ENCODE measurements at regions not wholly inside any gene's neighbourhood (a gene's known extent, or its start where the extent isn't known, plus 50 kb on each side); places are given as distances from the start of the nearest gene placed in this dataset.
"Not testable (repeated sequence)": the region's sequence is repeated elsewhere in the genome, so short reads cannot be mapped to it uniquely, and the experiment has no call there.

DNA sequence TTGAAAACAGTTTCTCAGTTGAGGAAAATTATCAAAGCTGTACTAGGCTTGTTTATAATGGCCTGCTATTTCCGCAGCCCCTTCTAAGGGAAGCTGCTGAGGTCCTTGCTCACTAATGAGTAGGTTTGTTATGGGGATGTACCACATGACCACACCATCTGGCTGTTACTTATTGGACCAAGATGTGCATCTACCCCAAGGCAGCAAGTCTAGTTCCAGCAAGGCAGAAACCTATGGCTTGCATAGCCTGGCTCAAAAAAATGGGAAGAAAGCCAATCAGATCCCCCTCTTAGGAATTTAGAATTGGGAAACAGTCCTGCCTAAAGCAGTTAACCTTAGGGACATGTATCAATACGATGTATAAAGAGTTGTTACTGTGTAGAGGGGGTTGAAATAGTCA, 186.5 kb upstream of the SPRY2 start:
- TF ChIP-seq EP300 (conservative IDR thresholded peaks at IDR 0.05; ENCODE audit: poor library complexity, severe bottlenecking) (no peak), POLR2AphosphoS5 (IDR thresholded peaks at IDR 0.05) (no peak), TAF1 (IDR thresholded peaks at IDR 0.05; ENCODE audit: low read depth) (no peak), MXI1 (conservative IDR thresholded peaks at IDR 0.05; ENCODE audit: poor library complexity, severe bottlenecking) (no peak), RAD21 (conservative IDR thresholded peaks at IDR 0.05) (no peak), SMC3 (conservative IDR thresholded peaks at IDR 0.05; ENCODE audit: poor library complexity) (no peak)
- no peaks in the 10 kb centered on the region for H3K9me2 ChIP-seq (ENCODE audit: insufficient read depth, low read length)
- H3K79me2 ChIP-seq (replicated peaks; ENCODE audit: insufficient read depth, low read length): no peaks in the 10 kb centered on the region
- no peaks in the 10 kb centered on the region for H4K20me1 ChIP-seq (ENCODE audit: insufficient read depth)
- H3K27ac ChIP-seq (ENCODE audit: low read length): no peak overlapping the region
- no peak overlapping the region for H3K9ac ChIP-seq (ENCODE audit: low read length)
- no peaks in the 10 kb centered on the region for H3K27me3 ChIP-seq (ENCODE audit: insufficient read depth, low read depth, low read length)
- H3F3A ChIP-seq (ENCODE audit: insufficient read depth, low read length, poor library complexity, severe bottlenecking): no peaks in the 10 kb centered on the region
- H3K4me2 ChIP-seq (ENCODE audit: low read length): no peak overlapping the region
- H3K36me3 ChIP-seq (ENCODE audit: insufficient read depth, low read length): no peaks in the 10 kb centered on the region
- H3K4me3 ChIP-seq (ENCODE audit: low read length): no peak overlapping the region
- H2AFZ ChIP-seq (ENCODE audit: low read depth, low read length): no peak overlapping the region
- H3K9me3 ChIP-seq (ENCODE audit: low read length): no peaks in the 10 kb centered on the region

DNA sequence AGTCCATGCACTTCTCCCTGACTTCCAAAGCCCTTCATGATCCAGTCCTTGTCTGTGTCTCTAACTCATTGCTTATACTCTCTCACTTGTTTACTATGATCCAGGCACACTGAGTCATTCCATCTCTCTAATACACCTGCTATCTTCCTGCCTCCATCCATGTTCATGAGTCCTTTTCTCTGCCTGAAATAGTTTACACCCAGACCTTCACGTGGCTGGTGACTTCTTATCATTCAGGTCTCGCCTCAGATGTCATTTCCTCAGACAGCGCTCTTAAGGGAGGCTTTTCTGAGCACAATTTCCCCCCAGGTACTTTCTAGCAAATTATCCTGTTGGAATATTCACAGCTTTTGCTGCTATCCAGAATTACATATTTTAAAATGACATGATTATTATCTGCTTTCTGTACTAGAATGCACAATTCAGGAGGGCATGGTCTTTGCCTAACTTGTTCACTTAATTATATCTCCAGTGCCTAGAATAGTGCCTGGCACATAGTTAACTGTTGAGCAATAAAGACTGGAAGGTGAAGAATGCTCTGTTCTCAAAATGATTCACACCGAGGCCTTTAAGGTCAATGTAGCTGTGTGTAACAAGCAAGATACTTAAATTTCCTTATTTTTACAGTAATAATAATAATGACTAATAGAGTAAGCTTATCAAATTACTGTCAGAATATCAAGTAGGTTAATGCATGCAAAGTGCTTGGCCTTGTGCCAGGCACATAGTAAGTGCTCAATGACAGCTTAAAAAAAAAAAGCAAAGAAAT, 183.7 kb upstream of the SPRY2 start:
- TF ChIP-seq EZH2 (IDR thresholded peaks at IDR 0.05; ENCODE audit: borderline replicate concordance, insufficient read depth, low read length, poor library complexity, severe bottlenecking) (no peak), MXI1 (conservative IDR thresholded peaks at IDR 0.05; ENCODE audit: poor library complexity, severe bottlenecking) (no peak), EP300 (conservative IDR thresholded peaks at IDR 0.05; ENCODE audit: poor library complexity, severe bottlenecking) (no peak), TAF1 (IDR thresholded peaks at IDR 0.05; ENCODE audit: low read depth) (no peak), SMC3 (conservative IDR thresholded peaks at IDR 0.05; ENCODE audit: poor library complexity) (no peak), POLR2AphosphoS5 (IDR thresholded peaks at IDR 0.05) (no peak)
- H3F3A ChIP-seq (ENCODE audit: insufficient read depth, low read length, poor library complexity, severe bottlenecking): no peaks in the 10 kb centered on the region
- H4K20me1 ChIP-seq (ENCODE audit: insufficient read depth): no peaks in the 10 kb centered on the region
- no peaks in the 10 kb centered on the region for H3K36me3 ChIP-seq (ENCODE audit: insufficient read depth, low read length)
- no peaks in the 10 kb centered on the region for H3K9me2 ChIP-seq (ENCODE audit: insufficient read depth, low read length)
- H3K9ac ChIP-seq (ENCODE audit: low read length): no peak overlapping the region
- no peak overlapping the region for H3K4me3 ChIP-seq (ENCODE audit: low read length)
- no peaks in the 10 kb centered on the region for H3K9me3 ChIP-seq (ENCODE audit: low read length)
- H3K27me3 ChIP-seq (ENCODE audit: insufficient read depth, low read depth, low read length): no peaks in the 10 kb centered on the region
- no peak overlapping the region for H2AFZ ChIP-seq (ENCODE audit: low read depth, low read length)
- H3K27ac ChIP-seq (ENCODE audit: low read length): no peak overlapping the region
- no peaks in the 10 kb centered on the region for H3K79me2 ChIP-seq (replicated peaks; ENCODE audit: insufficient read depth, low read length)
- H3K4me2 ChIP-seq (ENCODE audit: low read length): no peak overlapping the region

DNA sequence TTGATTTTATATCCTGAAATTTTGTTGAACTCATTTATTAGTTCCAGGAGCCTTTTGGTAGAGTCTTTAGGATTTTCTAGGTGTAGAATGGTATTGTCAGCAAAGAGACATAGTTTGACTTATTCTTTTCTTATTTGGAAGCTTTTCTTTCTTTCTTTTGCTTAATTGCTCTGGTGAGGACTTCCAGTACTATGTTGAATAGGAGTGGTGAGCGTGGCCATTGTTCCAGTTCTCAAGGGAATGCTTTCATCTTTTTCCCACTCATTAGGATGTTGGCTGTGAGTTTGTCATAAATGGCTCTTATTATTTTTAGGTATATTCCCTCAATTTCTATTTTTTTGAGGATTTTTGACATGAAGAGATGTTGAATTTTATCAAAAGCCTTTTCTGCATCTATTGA, 182.2 kb upstream of the SPRY2 start:
- H3F3A ChIP-seq (ENCODE audit: insufficient read depth, low read length, poor library complexity, severe bottlenecking): no peaks in the 10 kb centered on the region
- no peaks in the 10 kb centered on the region for H3K27me3 ChIP-seq (ENCODE audit: insufficient read depth, low read depth, low read length)
- H3K27ac ChIP-seq (ENCODE audit: low read length): no peak overlapping the region
- H3K4me3 ChIP-seq (ENCODE audit: low read length): no peak overlapping the region
- H3K9me3 ChIP-seq (ENCODE audit: low read length): no peaks in the 10 kb centered on the region
- H3K79me2 ChIP-seq (replicated peaks; ENCODE audit: insufficient read depth, low read length): no peaks in the 10 kb centered on the region
- no peaks in the 10 kb centered on the region for H3K36me3 ChIP-seq (ENCODE audit: insufficient read depth, low read length)
- no peak overlapping the region for H3K9ac ChIP-seq (ENCODE audit: low read length)
- no peaks in the 10 kb centered on the region for H3K9me2 ChIP-seq (ENCODE audit: insufficient read depth, low read length)
- TF ChIP-seq REST (IDR thresholded peaks at IDR 0.05; ENCODE audit: borderline replicate concordance) (no peak), TAF1 (IDR thresholded peaks at IDR 0.05; ENCODE audit: low read depth) (no peak), EZH2 (IDR thresholded peaks at IDR 0.05; ENCODE audit: borderline replicate concordance, insufficient read depth, low read length, poor library complexity, severe bottlenecking) (no peak), RAD21 (conservative IDR thresholded peaks at IDR 0.05) (no peak), POLR2AphosphoS5 (IDR thresholded peaks at IDR 0.05) (no peak), EP300 (conservative IDR thresholded peaks at IDR 0.05; ENCODE audit: poor library complexity, severe bottlenecking) (no peak), SMC3 (conservative IDR thresholded peaks at IDR 0.05; ENCODE audit: poor library complexity) (no peak), MXI1 (conservative IDR thresholded peaks at IDR 0.05; ENCODE audit: poor library complexity, severe bottlenecking) (no peak)
- TF ChIP-seq, protein P1, sequence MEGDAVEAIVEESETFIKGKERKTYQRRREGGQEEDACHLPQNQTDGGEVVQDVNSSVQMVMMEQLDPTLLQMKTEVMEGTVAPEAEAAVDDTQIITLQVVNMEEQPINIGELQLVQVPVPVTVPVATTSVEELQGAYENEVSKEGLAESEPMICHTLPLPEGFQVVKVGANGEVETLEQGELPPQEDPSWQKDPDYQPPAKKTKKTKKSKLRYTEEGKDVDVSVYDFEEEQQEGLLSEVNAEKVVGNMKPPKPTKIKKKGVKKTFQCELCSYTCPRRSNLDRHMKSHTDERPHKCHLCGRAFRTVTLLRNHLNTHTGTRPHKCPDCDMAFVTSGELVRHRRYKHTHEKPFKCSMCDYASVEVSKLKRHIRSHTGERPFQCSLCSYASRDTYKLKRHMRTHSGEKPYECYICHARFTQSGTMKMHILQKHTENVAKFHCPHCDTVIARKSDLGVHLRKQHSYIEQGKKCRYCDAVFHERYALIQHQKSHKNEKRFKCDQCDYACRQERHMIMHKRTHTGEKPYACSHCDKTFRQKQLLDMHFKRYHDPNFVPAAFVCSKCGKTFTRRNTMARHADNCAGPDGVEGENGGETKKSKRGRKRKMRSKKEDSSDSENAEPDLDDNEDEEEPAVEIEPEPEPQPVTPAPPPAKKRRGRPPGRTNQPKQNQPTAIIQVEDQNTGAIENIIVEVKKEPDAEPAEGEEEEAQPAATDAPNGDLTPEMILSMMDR (IDR thresholded peaks at IDR 0.05; ENCODE audit: poor library complexity, severe bottlenecking): no peak
- H3K4me2 ChIP-seq (ENCODE audit: low read length): no peak overlapping the region
- H4K20me1 ChIP-seq (ENCODE audit: insufficient read depth): no peaks in the 10 kb centered on the region
- H2AFZ ChIP-seq (ENCODE audit: low read depth, low read length): no peak overlapping the region

- H3K4me3 ChIP-seq (ENCODE audit: low read length); H3F3A ChIP-seq (ENCODE audit: insufficient read depth, low read length, poor library complexity, severe bottlenecking); H2AFZ ChIP-seq (ENCODE audit: low read depth, low read length); H3K4me2 ChIP-seq (ENCODE audit: low read length); H3K9me2 ChIP-seq (ENCODE audit: insufficient read depth, low read length); H3K79me2 ChIP-seq (replicated peaks; ENCODE audit: insufficient read depth, low read length); H4K20me1 ChIP-seq (ENCODE audit: insufficient read depth); H3K36me3 ChIP-seq (ENCODE audit: insufficient read depth, low read length); H3K9me3 ChIP-seq (ENCODE audit: low read length); H3K27ac ChIP-seq (ENCODE audit: low read length); H3K27me3 ChIP-seq (ENCODE audit: insufficient read depth, low read depth, low read length); H3K9ac ChIP-seq (ENCODE audit: low read length): not testable (repeated sequence)
These were observed 181.5 kb upstream of the SPRY2 start for GRCh38 chr13:80522463-80522862.
